Natural killer cell (primary cell): ENCODE measurements at regions not wholly inside any gene's neighbourhood (a gene's known extent, or its start where the extent isn't known, plus 50 kb on each side); places are given as distances from the start of the nearest gene placed in this dataset.

Experiments used
- ATAC-seq, 3 donors: fragments of 150-1000 bp in 2 of 3; fragments of 200-7000 bp in 1 of 3; cut with Tn5 transposase; 1 replicate in 1 of 3; 2 replicates in 2 of 3; pipeline ENCODE4 v1.10.0; 2021; ENCODE audit warnings: mild to moderate bottlenecking in 2 of 3, moderate library complexity in 2 of 3
- DNase-seq, 2 donors: peaks; one replicate each; pipeline versions ENCODE4 v3.0.0 to v3.0.0-alpha.2; 2013 to 2021; ENCODE audit warnings: mixed read lengths in 1 of 2
- H3K27ac ChIP-seq: one replicate; pipeline ENCODE4 v1.5.1; 2013; ENCODE audit warnings: mild to moderate bottlenecking, low read length
- H3K27me3 ChIP-seq: one replicate; pipeline ENCODE4 v1.6.1; 2013; ENCODE audit warnings: low read length; ENCODE audit not compliant: control insufficient read depth, insufficient read depth
- H3K36me3 ChIP-seq: one replicate; pipeline ENCODE4 v1.6.1; 2013; ENCODE audit warnings: low read length; ENCODE audit not compliant: control insufficient read depth, insufficient read depth
- H3K4me1 ChIP-seq: one replicate; pipeline ENCODE4 v1.6.1; 2013; ENCODE audit warnings: low read length; ENCODE audit not compliant: control insufficient read depth, insufficient read depth
- H3K4me3 ChIP-seq: one replicate; pipeline ENCODE4 v1.5.1; 2013; ENCODE audit warnings: low read length
- H3K9me3 ChIP-seq: one replicate; pipeline ENCODE4 v1.6.1; 2013; ENCODE audit warnings: low read length; ENCODE audit not compliant: control insufficient read depth, insufficient read depth
- H3K27ac Mint-ChIP-seq, 2 donors: one replicate each; pipeline ENCODE4 v1.8.0; 2022; ENCODE audit warnings: mild to moderate bottlenecking in 2 of 2, mixed read lengths in 2 of 2, moderate library complexity in 1 of 2
- H3K27me3 Mint-ChIP-seq, 2 donors: one replicate each; pipeline ENCODE4 v1.8.0; 2022; ENCODE audit warnings: low read depth in 2 of 2, mixed read lengths in 2 of 2
- H3K36me3 Mint-ChIP-seq: one replicate; pipeline ENCODE4 v1.8.0; 2022; ENCODE audit warnings: mixed read lengths
- H3K4me1 Mint-ChIP-seq, 2 donors: one replicate each; pipeline ENCODE4 v1.8.0; 2022; ENCODE audit warnings: mixed read lengths in 2 of 2
- H3K4me3 Mint-ChIP-seq: one replicate; pipeline ENCODE4 v1.8.0; 2022; ENCODE audit warnings: mild to moderate bottlenecking, moderate library complexity, mixed read lengths
- H3K9me3 Mint-ChIP-seq, 2 donors: one replicate each; pipeline ENCODE4 v1.8.0; 2022; ENCODE audit warnings: mixed read lengths in 2 of 2
- CTCF ChIP-seq: fragments of 200-600 bp; IDR thresholded peaks from one replicate; pipeline ENCODE4 v1.8.0; 2022; ENCODE audit warnings: antibody characterized with exemption
- WGBS: methylation state at CpG from one replicate; pipeline ENCODE4 v1.1.7; 2013; ENCODE audit warnings: missing lambda C conversion rate; ENCODE audit not compliant: insufficient coverage; 5-methylcytosine and 5-hydroxymethylcytosine counted together
- intact Hi-C: fragments of 100-400 bp; cut with micrococcal nuclease; formaldehyde crosslinking; loops from one replicate; pipeline ENCODE4 v1.14.2; 2022

DNA sequence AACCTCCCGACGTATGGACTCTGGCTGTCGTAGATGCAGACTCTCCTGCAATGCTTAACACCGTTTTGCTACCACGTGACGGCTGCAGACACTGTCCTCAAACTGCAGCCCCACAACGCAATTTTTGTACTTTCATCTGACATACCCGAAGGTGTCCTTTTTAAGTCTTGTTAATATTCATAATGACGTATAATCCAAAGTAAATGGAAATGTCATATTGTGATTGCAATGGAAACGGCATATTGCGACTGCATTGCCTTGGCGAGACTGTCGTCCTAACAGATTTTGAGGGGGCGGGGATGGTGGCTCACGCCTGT is 79.3 kb upstream of the TBC1D3K start:
- no peak overlapping the region for H3K4me3 ChIP-seq
- intact Hi-C loops: no loop called here

GRCh38 chr17:37844158-37844976 is 79.8 kb upstream of the TBC1D3K start:
- Histone ChIP-seq H3K36me3 (no peaks in the 10 kb centered on the region), H3K4me3 (peak overlapping the region; percentile 14), H3K4me1 (peaks cover 39% of the 10 kb centered on the region), H3K27me3 (no peaks in the 10 kb centered on the region), H3K9me3 (no peaks in the 10 kb centered on the region), H3K27ac (peak overlapping the region; percentile 11)
- H3K4me3 Mint-ChIP-seq: peak overlapping the region; percentile 79
- peak; percentile 80 to 85 (median 83) for ATAC-seq
- 15% methylated on average over 29 of the region's 29 CpGs for WGBS
- H3K9me3 Mint-ChIP-seq: no peaks in the 10 kb centered on the region
- H3K27me3 Mint-ChIP-seq: peaks cover 0 to 3% of the 10 kb centered on the region in 2 donors
- TF ChIP-seq CTCF: peak; percentile 65
- no peaks in the 10 kb centered on the region for H3K36me3 Mint-ChIP-seq
- intact Hi-C loops: no loop called here
- peaks cover 20 to 36% of the 10 kb centered on the region in 2 donors for H3K4me1 Mint-ChIP-seq
- peak; percentile 50 to 54 for DNase-seq
- H3K27ac Mint-ChIP-seq: peak overlapping the region in 1 of 2 donors; percentile 66

More for the DNA sequence above, 79.3 kb upstream of the TBC1D3K start:
- Histone ChIP-seq H3K36me3 (no peaks in the 10 kb centered on the region), H3K27me3 (no peaks in the 10 kb centered on the region), H3K27ac (no peak overlapping the region), H3K9me3 (no peaks in the 10 kb centered on the region), H3K4me1 (peaks cover 41% of the 10 kb centered on the region)
- peak overlapping the region in 1 of 2 donors; percentile 66 for H3K27ac Mint-ChIP-seq
- no peaks in the 10 kb centered on the region for H3K36me3 Mint-ChIP-seq
- peaks cover 0 to 3% of the 10 kb centered on the region in 2 donors for H3K27me3 Mint-ChIP-seq
- H3K4me3 Mint-ChIP-seq: peak overlapping the region; percentile 79
- DNase-seq (no peak), ATAC-seq (no peak)
- 69% methylated on average over 15 of the region's 15 CpGs for WGBS
- peak; percentile 14 for TF ChIP-seq CTCF
- H3K9me3 Mint-ChIP-seq: no peaks in the 10 kb centered on the region
- peaks cover 21 to 37% of the 10 kb centered on the region in 2 donors for H3K4me1 Mint-ChIP-seq

DNA sequence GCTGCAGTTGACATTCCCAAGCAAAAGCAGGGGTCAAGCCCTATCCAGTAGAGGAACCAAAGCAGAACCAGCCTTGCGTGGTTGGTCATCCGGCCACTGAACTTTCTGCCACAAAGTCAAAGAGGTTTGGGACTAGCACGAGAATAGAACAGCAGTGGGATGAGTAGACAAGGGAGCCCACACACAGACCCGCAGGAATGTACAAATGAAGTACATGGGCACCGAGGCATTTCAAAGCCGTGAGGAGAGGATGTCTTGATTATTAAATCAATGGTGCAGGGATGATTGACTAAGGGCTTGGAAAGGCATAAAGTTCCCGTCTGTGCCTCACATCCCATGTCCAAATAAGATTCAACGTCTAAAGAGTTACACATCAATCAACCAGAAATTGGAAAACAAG is 81.8 kb upstream of the TBC1D3K start:
- H3K27me3 ChIP-seq: no peaks in the 10 kb centered on the region
- DNase-seq: no peak
- no peaks in the 10 kb centered on the region for H3K9me3 ChIP-seq
- Mint-ChIP-seq H3K4me1 (peaks cover 11 to 21% of the 10 kb centered on the region in 2 donors), H3K27me3 (peaks cover 0 to 7% of the 10 kb centered on the region in 2 donors), H3K36me3 (no peaks in the 10 kb centered on the region), H3K4me3 (no peak overlapping the region), H3K9me3 (no peaks in the 10 kb centered on the region), H3K27ac (no peak overlapping the region)
- no peak for ATAC-seq
- no peak overlapping the region for H3K27ac ChIP-seq
- H3K4me3 ChIP-seq: no peak overlapping the region
- TF ChIP-seq CTCF: no peak
- intact Hi-C loops: no loop called here
- H3K4me1 ChIP-seq: peaks cover 22% of the 10 kb centered on the region
- WGBS: 93% methylated on average over 8 of the region's 8 CpGs
- no peaks in the 10 kb centered on the region for H3K36me3 ChIP-seq

- Histone ChIP-seq H3K27me3 (no peaks in the 10 kb centered on the region), H3K4me1 (peaks cover 18% of the 10 kb centered on the region), H3K27ac (no peak overlapping the region), H3K36me3 (no peaks in the 10 kb centered on the region), H3K9me3 (no peaks in the 10 kb centered on the region), H3K4me3 (no peak overlapping the region)
- DNase-seq (no peak), ATAC-seq (no peak)
- no peaks in the 10 kb centered on the region for H3K36me3 Mint-ChIP-seq
- no peaks in the 10 kb centered on the region for H3K9me3 Mint-ChIP-seq
- WGBS: 38% methylated on average over 1 of the region's 1 CpG
- H3K27me3 Mint-ChIP-seq: peaks cover 0 to 10% of the 10 kb centered on the region in 2 donors
- TF ChIP-seq CTCF: no peak
- H3K4me1 Mint-ChIP-seq: peaks cover 11 to 16% of the 10 kb centered on the region in 2 donors
- no peak overlapping the region for H3K27ac Mint-ChIP-seq
- H3K4me3 Mint-ChIP-seq: no peak overlapping the region
- intact Hi-C loops: no loop called here
Measured at GRCh38 chr17:37841232-37841631, 83.0 kb upstream of the TBC1D3K start.
